KMS-11 (cell line): ENCODE measurements at regions not wholly inside any gene's neighbourhood (a gene's known extent, or its start where the extent isn't known, plus 50 kb on each side); places are given as distances from the start of the nearest gene placed in this dataset.

ENCODE experiments used
- H2AFZ ChIP-seq: fragments of 200-600 bp; sonication (generic); 2 replicates; pipeline ENCODE4 v1.6.1; 2016; ENCODE audit warnings: antibody characterized with exemption, mixed run types, low read depth
- H3K27ac ChIP-seq: fragments of 200-600 bp; sonication (generic); 2 replicates; pipeline ENCODE4 v1.6.1; 2016; ENCODE audit warnings: mild to moderate bottlenecking, mixed run types
- H3K27me3 ChIP-seq: fragments of 200-600 bp; sonication (generic); 2 replicates; pipeline ENCODE4 v1.6.1; 2017; ENCODE audit warnings: mild to moderate bottlenecking, low read depth, mixed run types, moderate library complexity; ENCODE audit not compliant: insufficient read depth
- H3K36me3 ChIP-seq: fragments of 200-600 bp; sonication (generic); 2 replicates; pipeline ENCODE4 v1.6.1; 2017; ENCODE audit warnings: mild to moderate bottlenecking, mixed run types; ENCODE audit not compliant: insufficient read depth
- H3K4me1 ChIP-seq: fragments of 200-600 bp; sonication (generic); 2 replicates; pipeline ENCODE4 v1.6.1; 2016; ENCODE audit warnings: mild to moderate bottlenecking, low read depth, mixed run types; ENCODE audit not compliant: poor library complexity, severe bottlenecking
- H3K4me2 ChIP-seq: fragments of 200-600 bp; sonication (generic); 2 replicates; pipeline ENCODE4 v1.7.0; 2016; ENCODE audit warnings: mild to moderate bottlenecking, mixed run types
- H3K4me3 ChIP-seq: fragments of 200-600 bp; sonication (generic); IDR thresholded peaks from 2 replicates; pipeline ENCODE4 v1.6.1; 2017; ENCODE audit warnings: low read depth, low read length, mixed read lengths; ENCODE audit not compliant: insufficient read depth
- H3K79me2 ChIP-seq: fragments of 200-600 bp; sonication (generic); 2 replicates; pipeline ENCODE4 v1.6.1; 2016; ENCODE audit warnings: low read depth, mixed run types; ENCODE audit not compliant: insufficient read depth
- H3K9ac ChIP-seq: fragments of 200-600 bp; sonication (generic); 2 replicates; pipeline ENCODE4 v1.6.1; 2016; ENCODE audit warnings: mild to moderate bottlenecking, mixed run types
- H4K20me1 ChIP-seq: fragments of 200-600 bp; sonication (generic); 2 replicates; pipeline ENCODE4 v1.6.1; 2016; ENCODE audit warnings: mild to moderate bottlenecking, mixed run types; ENCODE audit not compliant: insufficient read depth
- CTCF ChIP-seq: fragments of 200-600 bp; sonication (generic); conservative IDR thresholded peaks from 2 replicates; pipeline ENCODE4 v1.6.1; 2017; ENCODE audit warnings: low read depth, mild to moderate bottlenecking, antibody characterized with exemption, low read length, moderate library complexity, mixed read lengths

- Histone ChIP-seq H3K27me3 (no peaks in the 10 kb centered on the region), H3K36me3 (no peaks in the 10 kb centered on the region), H3K4me1 (no peaks in the 10 kb centered on the region), H3K4me2 (no peak overlapping the region), H3K27ac (no peak overlapping the region), H4K20me1 (no peaks in the 10 kb centered on the region), H2AFZ (no peak overlapping the region), H3K9ac (no peak overlapping the region), H3K4me3 (no peak overlapping the region), H3K79me2 (no peaks in the 10 kb centered on the region)
- TF ChIP-seq CTCF = no peak
Observed at GRCh38 chr6:155936127-155936526, 480.5 kb upstream of the NOX3 start.

- Histone ChIP-seq H3K27me3 (no peaks in the 10 kb centered on the region), H3K4me2 (no peak overlapping the region), H3K79me2 (no peaks in the 10 kb centered on the region), H3K27ac (no peak overlapping the region), H2AFZ (no peak overlapping the region), H4K20me1 (no peaks in the 10 kb centered on the region), H3K4me1 (no peaks in the 10 kb centered on the region), H3K4me3 (no peak overlapping the region), H3K36me3 (no peaks in the 10 kb centered on the region), H3K9ac (no peak overlapping the region)
- no peak for TF ChIP-seq CTCF
Observed at GRCh38 chr6:155916846-155917624, 461.4 kb upstream of the NOX3 start.

- Histone ChIP-seq H4K20me1 (no peaks in the 10 kb centered on the region), H3K27ac (no peak overlapping the region), H3K4me3 (no peak overlapping the region), H3K27me3 (no peaks in the 10 kb centered on the region), H3K36me3 (no peaks in the 10 kb centered on the region), H3K4me1 (no peaks in the 10 kb centered on the region), H3K9ac (no peak overlapping the region), H3K4me2 (no peak overlapping the region), H2AFZ (no peak overlapping the region), H3K79me2 (no peaks in the 10 kb centered on the region)
- no peak for TF ChIP-seq CTCF
Observed at GRCh38 chr6:155915651-155916050, 460.0 kb upstream of the NOX3 start.

- Histone ChIP-seq H3K79me2 (no peaks in the 10 kb centered on the region), H3K4me3 (no peak overlapping the region), H2AFZ (no peak overlapping the region), H4K20me1 (no peaks in the 10 kb centered on the region), H3K27me3 (no peaks in the 10 kb centered on the region), H3K27ac (no peak overlapping the region), H3K36me3 (no peaks in the 10 kb centered on the region), H3K4me1 (no peaks in the 10 kb centered on the region), H3K9ac (no peak overlapping the region), H3K4me2 (no peak overlapping the region)
- TF ChIP-seq CTCF = no peak
Observed at GRCh38 chr6:155913816-155914215, 458.2 kb upstream of the NOX3 start.
